Hematopoietic multipotent progenitor cell treated with erythropoietin and hydrocortisone succinate and interleukin-3 and kit ligand, for 8 days (in vitro differentiated cells): ENCODE measurements at regions not wholly inside any gene's neighbourhood (a gene's known extent, or its start where the extent isn't known, plus 50 kb on each side); places are given as distances from the start of the nearest gene placed in this dataset.
"Not testable (repeated sequence)": the region's sequence is repeated elsewhere in the genome, so short reads cannot be mapped to it uniquely, and the experiment has no call there.

Experiments used
- DNase-seq: peaks from one replicate; pipeline ENCODE4 v3.0.0-alpha.2; 2015

GRCh38 chr6:86205980-86206379 lies 563.3 kb upstream of the SYNCRIP start:
- DNase-seq: no peak

GRCh38 chr6:86203044-86203443 lies 560.4 kb upstream of the SYNCRIP start:
- DNase-seq: no peak

DNA sequence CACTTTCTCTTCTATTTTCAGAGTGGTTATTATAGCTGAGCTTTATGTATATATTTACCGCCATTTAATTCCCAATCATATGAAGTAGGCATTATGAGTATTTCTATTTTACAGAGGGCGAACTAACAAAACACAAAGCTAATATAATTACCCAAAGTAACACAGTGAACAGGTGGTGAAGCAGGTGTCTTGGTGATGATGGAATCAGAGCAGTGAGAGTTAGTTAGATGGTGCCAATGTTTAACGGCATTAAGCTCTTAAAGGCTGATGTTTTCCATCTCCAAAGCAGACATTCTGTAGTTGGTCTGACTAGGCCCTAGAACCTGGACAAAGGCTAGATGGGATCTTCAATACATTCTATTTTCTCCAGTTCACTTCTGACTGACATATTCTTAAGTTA lies 551.1 kb upstream of the SYNCRIP start:
- no peak for DNase-seq

DNA sequence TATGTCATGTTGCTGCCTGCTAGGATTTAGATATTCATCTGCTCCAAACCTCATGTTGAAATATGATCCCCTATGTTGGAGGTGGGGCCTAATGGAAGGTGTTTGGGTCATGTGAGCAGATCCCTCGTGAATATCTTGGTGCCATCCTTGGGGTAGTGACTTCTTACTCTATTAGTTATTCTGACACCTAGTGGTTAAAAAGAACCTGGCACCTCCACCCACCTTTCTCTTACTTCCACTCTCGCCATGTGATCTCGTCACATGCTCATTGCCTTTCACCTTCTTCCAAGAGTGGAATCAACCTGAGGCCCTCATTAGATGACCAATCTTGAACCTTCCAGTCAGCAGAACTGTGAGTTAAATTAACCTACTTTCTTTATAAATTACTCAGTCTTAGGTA lies 549.4 kb upstream of the SYNCRIP start:
- peak; percentile 43 for DNase-seq

DNA sequence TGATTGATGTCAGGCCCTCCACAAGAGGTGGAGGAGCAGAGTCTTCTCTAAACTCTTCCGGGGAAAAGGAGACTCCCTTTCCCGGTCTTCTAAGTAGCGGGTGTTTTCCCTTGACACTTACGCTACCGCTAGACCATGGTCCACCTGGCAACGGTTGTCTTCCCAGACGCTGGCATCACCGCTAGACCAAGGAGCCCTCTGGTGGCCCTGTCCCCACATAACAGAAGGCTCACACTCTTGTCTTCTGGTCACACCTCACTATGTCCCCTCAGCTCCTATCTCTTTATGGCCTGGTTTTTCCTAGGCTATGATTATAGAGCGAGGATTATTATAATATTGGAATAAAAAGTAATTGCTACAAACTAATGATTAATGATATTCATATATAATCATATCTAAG lies 532.5 kb upstream of the SYNCRIP start:
- DNase-seq: not testable (repeated sequence)

DNA sequence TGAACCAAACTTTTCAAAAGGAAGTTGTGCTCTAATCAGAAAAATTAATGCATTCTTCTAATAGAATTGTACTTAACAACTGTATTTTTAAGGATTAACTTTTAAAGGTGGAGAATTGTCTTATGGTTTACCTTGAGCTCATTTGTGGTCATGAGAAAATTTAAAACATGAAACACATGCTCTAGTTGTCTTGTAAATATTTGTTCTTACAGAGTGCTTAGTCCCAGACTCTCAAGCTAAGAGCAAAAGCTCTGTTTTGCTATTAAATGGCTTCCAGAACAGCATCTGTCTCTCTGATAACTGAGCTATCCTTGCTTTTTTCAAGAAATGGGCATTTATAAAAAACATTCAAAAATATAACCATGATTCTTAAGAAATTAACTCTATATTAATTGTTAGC lies 512.2 kb upstream of the SYNCRIP start:
- no peak for DNase-seq

- DNase-seq: no peak
Observed at GRCh38 chr6:86153521-86153920, 510.8 kb upstream of the SYNCRIP start.

- no peak for DNase-seq
Observed at GRCh38 chr6:86152546-86152945, 509.9 kb upstream of the SYNCRIP start.

DNA sequence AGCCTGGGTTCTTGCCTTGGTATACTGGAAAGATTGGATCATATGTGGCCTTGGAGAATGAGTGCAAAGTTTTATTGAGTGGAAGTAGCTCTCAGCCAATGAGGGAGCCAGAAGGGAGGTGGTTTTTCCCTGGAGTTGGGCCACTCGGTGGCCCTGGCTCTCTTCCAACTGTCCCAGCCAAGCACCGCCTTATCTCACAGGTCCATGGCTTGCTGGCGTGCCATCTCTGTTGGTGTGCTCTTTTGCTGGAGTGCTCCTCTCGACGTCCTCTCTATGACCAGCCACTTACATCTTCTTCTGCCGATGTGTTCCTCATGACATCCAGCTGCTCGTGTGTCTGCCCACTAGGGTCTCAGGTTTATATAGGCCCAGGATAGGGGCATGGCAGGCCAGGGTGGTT lies 505.9 kb upstream of the SYNCRIP start:
- no peak for DNase-seq

GRCh38 chr6:86147859-86148258 lies 505.2 kb upstream of the SYNCRIP start:
- DNase-seq: no peak

DNA sequence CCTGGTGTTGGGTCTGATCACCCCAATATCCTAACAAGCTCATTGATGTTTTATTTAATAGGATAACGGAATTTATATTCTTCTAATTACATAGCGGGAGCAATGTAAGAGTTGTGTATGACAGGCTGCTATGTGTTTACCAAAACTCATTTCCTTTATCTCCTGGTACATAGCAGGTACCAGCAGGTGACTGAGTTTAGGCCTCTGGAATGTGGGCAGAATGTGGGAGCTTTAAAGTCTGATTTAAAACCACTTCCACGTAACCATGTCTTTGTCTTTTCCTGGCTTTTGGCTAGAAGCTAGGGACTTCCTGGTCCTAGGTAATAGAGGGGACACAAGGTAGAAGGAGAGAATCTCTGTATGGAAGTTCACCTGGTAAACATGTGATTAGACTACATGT lies 504.6 kb upstream of the SYNCRIP start:
- no peak for DNase-seq

GRCh38 chr6:86146751-86147150 lies 504.1 kb upstream of the SYNCRIP start:
- DNase-seq: not testable (repeated sequence)

DNA sequence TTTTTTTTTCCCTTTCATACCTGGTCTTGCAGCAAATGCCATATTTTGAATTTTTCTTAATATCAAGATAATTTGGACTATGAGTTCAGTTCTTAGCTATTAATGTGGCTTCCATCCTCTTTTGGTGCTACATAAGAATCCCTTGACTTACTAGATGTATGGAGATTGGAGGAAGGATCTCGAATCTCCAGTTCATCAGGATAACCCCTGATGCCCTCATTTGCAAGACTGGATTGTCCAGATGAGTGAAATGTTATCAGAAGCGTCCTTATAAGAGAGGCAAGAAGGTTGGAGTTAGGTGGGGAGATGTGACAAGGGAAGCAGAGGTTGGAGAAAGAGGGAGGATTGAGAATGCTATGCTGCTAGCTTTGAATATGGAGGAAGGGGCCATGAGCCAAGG lies 499.6 kb upstream of the SYNCRIP start:
- DNase-seq: no peak

DNA sequence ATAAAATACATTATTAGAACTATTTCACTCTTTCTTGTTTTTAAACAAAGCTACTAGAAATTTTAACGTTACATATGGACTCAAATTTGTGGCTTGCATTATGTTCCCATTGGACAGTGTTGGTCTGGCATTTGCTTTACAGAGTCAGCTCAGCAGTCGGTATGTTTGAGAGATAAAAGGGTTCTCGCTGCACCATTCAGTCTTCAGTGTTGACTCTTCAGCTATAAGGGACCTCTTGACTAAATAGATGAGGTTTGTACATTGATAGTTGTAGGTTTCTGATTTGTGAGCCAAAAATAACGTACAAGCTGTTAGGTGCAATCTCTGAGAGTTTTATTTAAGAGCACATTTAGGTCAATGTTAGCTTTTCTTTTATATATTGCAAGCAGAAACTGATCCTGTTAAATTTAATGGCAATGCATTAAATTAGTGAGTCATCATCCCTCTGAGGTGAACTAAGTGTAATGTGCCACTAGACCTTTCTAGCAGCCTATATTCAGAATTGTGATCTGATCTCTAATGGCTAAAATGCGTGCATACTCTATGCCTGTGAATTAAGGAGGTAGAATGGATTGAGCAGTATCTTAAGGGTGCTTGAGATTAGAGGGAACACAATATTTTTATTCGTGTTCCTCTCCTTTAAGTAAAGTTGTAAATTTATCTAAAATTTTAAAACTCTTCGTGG lies 485.6 kb upstream of the SYNCRIP start:
- DNase-seq: no peak

DNA sequence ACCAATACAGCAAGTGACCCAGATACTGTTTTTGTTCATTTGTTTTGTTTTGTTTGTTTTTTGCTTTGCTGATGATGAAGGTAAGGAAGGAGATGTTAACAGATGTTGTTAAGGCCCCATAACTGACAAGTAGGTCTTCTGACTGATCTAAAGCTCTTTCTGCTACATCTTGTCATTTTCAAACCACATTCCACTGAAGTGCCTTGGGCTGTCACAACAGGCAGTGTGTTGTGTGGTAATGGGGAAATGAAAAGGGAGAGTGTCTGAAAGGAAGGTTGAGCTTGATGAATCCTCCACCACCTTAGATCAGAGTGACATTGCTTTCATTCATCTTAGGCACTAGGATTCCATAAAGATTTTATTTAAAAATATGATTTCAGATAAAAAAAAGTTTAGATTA lies 479.4 kb upstream of the SYNCRIP start:
- DNase-seq: no peak

DNA sequence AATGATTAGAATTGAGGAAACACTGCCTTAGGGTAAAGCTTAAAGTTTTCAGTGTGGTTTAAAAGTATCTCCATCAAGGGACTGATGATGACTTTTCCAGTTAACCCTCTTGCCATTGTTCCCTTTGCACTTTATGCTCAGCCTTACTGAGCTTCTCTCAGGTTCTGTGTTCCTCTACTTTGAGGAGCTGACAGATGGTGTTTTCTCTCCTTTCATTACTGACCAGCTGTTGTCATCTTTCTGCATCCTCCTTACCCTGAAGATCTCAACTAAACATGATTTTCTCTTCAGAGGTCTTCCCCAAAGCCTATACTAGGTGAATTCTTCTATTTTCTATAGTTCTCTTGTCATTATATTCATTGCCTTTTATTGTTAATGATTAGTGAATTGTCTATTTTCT lies 475.6 kb upstream of the SYNCRIP start:
- no peak for DNase-seq

DNA sequence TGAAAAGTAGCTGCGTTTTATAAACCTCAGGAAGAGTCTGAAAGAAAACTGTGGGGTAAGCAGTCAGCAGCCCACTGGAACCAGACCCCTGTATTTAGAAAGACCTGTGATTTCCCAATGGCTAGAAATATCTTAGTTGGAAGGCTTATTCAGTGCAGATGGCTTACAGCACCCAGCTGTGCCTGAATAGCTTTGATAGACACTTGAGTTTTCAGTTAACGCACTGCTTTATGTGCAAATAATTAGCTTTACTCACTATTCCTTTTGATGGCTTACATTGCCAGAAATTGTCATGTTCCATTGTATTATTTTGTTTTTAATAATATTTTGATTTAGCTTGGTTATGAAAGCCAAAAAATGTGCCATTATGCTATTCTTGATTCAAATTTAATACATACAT lies 465.3 kb upstream of the SYNCRIP start:
- DNase-seq: no peak

DNA sequence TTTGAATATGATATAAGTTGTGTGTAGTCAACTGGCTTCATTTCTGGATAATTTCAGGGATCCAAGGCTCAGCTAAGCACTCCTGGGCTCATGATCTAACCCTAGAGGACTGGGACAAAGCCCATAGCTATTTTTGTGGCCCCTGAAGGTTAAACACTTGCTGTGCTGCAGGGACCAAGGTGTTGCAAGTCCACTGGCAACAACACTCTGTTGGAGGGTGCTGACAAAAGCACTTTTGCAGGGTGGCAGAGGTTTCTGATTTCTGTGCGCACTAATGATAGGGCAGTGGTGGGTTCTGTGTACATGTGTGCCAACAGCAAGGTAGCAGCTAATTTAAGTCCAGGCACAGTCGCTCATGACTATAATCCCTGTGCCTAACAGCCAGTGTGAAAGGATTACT lies 445.3 kb upstream of the SYNCRIP start:
- no peak for DNase-seq

DNA sequence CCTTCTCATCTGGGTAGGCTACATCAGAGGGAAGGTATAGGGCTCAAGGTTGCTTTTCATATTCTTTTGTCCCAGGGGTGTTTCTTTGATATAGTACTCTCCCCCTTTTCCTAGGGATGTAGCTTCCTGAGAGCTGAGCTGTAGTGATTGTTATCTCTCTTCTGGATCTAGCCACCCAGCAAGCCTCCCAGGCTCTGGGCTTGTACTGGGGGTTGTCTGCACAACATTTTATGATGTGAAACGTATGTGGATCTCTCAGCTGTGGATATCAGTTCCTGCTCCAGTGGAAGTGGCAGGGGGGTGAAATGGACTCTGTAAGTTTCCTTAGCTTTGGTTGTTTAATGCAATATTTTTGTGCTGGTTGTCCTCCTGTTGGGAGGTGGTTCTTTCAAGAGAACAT lies 437.3 kb upstream of the SYNCRIP start:
- no peak for DNase-seq

- no peak for DNase-seq
Observed at GRCh38 chr6:86070151-86070550, 427.5 kb upstream of the SYNCRIP start.

GRCh38 chr6:86065002-86065401 lies 422.3 kb upstream of the SYNCRIP start:
- DNase-seq: not testable (repeated sequence)

GRCh38 chr6:86057293-86057980 lies 414.8 kb upstream of the SYNCRIP start:
- DNase-seq: not testable (repeated sequence)

GRCh38 chr6:86045038-86045437 lies 402.4 kb upstream of the SYNCRIP start:
- DNase-seq: no peak

- no peak for DNase-seq
Observed at GRCh38 chr6:86042214-86042613, 399.5 kb upstream of the SYNCRIP start.

- no peak for DNase-seq
Observed at GRCh38 chr6:86031713-86032112, 389.0 kb upstream of the SYNCRIP start.
